Trophoblast cell (in vitro differentiated cells and primary cell): ENCODE measurements at regions not wholly inside any gene's neighbourhood (a gene's known extent, or its start where the extent isn't known, plus 50 kb on each side); places are given as distances from the start of the nearest gene placed in this dataset.

Experiments used
- DNase-seq, 2 donors: peaks; one replicate each; pipeline ENCODE4 v3.0.0-alpha.2; 2016
- H2AFZ ChIP-seq: 2 replicates; pipeline ENCODE4 v1.6.1; 2013; ENCODE audit warnings: low read length, moderate library complexity, mild to moderate bottlenecking; ENCODE audit not compliant: insufficient read depth, poor library complexity
- H2AK5ac ChIP-seq: 2 replicates; pipeline ENCODE4 v1.6.1; 2013; ENCODE audit warnings: mild to moderate bottlenecking, low read length
- H2BK120ac ChIP-seq: 2 replicates; pipeline ENCODE4 v1.6.1; 2013; ENCODE audit warnings: low read length, mild to moderate bottlenecking, moderate library complexity; ENCODE audit not compliant: insufficient read depth, poor library complexity
- H2BK12ac ChIP-seq: 2 replicates; pipeline ENCODE4 v1.6.1; 2013; ENCODE audit warnings: mild to moderate bottlenecking, low read length, moderate library complexity
- H2BK5ac ChIP-seq: 2 replicates; pipeline ENCODE4 v1.6.1; 2013; ENCODE audit warnings: low read length, low read depth, moderate library complexity, mild to moderate bottlenecking; ENCODE audit not compliant: poor library complexity
- H3K14ac ChIP-seq: 2 replicates; pipeline ENCODE4 v1.6.1; 2013; ENCODE audit warnings: mild to moderate bottlenecking, low read length
- H3K18ac ChIP-seq: 2 replicates; pipeline ENCODE4 v1.6.1; 2013; ENCODE audit warnings: mild to moderate bottlenecking, low read length
- H3K23ac ChIP-seq: 2 replicates; pipeline ENCODE4 v1.6.1; 2013; ENCODE audit warnings: low read length
- H3K27ac ChIP-seq: 2 replicates; pipeline ENCODE4 v1.5.1; 2013; ENCODE audit warnings: low read depth, mild to moderate bottlenecking, inconsistent platforms, low read length, moderate library complexity
- H3K27me3 ChIP-seq: 2 replicates; pipeline ENCODE4 v1.6.1; 2013; ENCODE audit warnings: inconsistent platforms, mild to moderate bottlenecking, low read length, moderate library complexity; ENCODE audit not compliant: insufficient read depth
- H3K36me3 ChIP-seq, 2 experiments: 1 replicate in 1 of 2; 2 replicates in 1 of 2; pipeline ENCODE4 v1.6.1; 2013; ENCODE audit warnings: low read length in 2 of 2, mild to moderate bottlenecking in 2 of 2, moderate library complexity in 1 of 2; ENCODE audit not compliant: insufficient read depth in 2 of 2, control insufficient read depth in 1 of 2
- H3K4ac ChIP-seq: 2 replicates; pipeline ENCODE4 v1.6.1; 2013; ENCODE audit warnings: low read depth, mild to moderate bottlenecking, low read length, moderate library complexity
- H3K4me1 ChIP-seq, 2 experiments: 1 replicate in 1 of 2; 2 replicates in 1 of 2; pipeline ENCODE4 v1.6.1; 2013; ENCODE audit warnings: low read length in 2 of 2, mild to moderate bottlenecking in 2 of 2, moderate library complexity in 1 of 2; ENCODE audit not compliant: insufficient read depth in 2 of 2, control insufficient read depth in 1 of 2
- H3K4me2 ChIP-seq: 2 replicates; pipeline ENCODE4 v1.6.1; 2013; ENCODE audit warnings: inconsistent platforms, mild to moderate bottlenecking, low read length, moderate library complexity
- H3K4me3 ChIP-seq: 2 replicates; pipeline ENCODE4 v1.5.1; 2013; ENCODE audit warnings: mild to moderate bottlenecking, low read depth, low read length, inconsistent platforms
- H3K79me1 ChIP-seq: one replicate; pipeline ENCODE4 v1.6.1; 2013; ENCODE audit warnings: low read length
- H3K79me2 ChIP-seq: 2 replicates; pipeline ENCODE4 v1.6.1; 2013; ENCODE audit warnings: low read length, mild to moderate bottlenecking; ENCODE audit not compliant: control insufficient read depth, insufficient read depth, poor library complexity
- H3K9ac ChIP-seq: 2 replicates; pipeline ENCODE4 v1.6.1; 2013; ENCODE audit warnings: mild to moderate bottlenecking, low read length
- H3K9me3 ChIP-seq: 2 replicates; pipeline ENCODE4 v1.6.1; 2013; ENCODE audit warnings: low read depth, mild to moderate bottlenecking, control low read depth, inconsistent platforms, low read length; ENCODE audit not compliant: insufficient read depth
- H4K12ac ChIP-seq: 2 replicates; pipeline ENCODE4 v1.6.1; 2013; ENCODE audit warnings: low read depth, mild to moderate bottlenecking, low read length, moderate library complexity
- H4K8ac ChIP-seq: 2 replicates; pipeline ENCODE4 v1.6.1; 2013; ENCODE audit warnings: low read depth, mild to moderate bottlenecking, low read length, moderate library complexity
- H4K91ac ChIP-seq: one replicate; pipeline ENCODE4 v1.6.1; 2013; ENCODE audit warnings: low read depth, mild to moderate bottlenecking, low read length, moderate library complexity
- WGBS: extraction: QIAGEN DNeasy Blood & Tissue Kit; methylation state at CpG from one replicate; pipeline ENCODE4 v1.1.7; 2013; ENCODE audit warnings: missing lambda C conversion rate; ENCODE audit not compliant: insufficient read length, insufficient coverage; ENCODE audit errors: extremely low coverage; 5-methylcytosine and 5-hydroxymethylcytosine counted together

- no peak for DNase-seq
- Histone ChIP-seq H3K79me2 (no peaks in the 10 kb centered on the region), H3K23ac (no peak overlapping the region), H4K12ac (no peak overlapping the region), H3K4me1 (no peaks in the 10 kb centered on the region), H3K4me2 (no peak overlapping the region), H3K9ac (no peak overlapping the region), H2BK12ac (no peak overlapping the region), H3K9me3 (peaks cover 17% of the 10 kb centered on the region), H3K36me3 (no peaks in the 10 kb centered on the region), H2AK5ac (no peak overlapping the region), H4K8ac (no peak overlapping the region), H3K4me3 (no peak overlapping the region), H3K14ac (no peak overlapping the region), H3K27me3 (no peaks in the 10 kb centered on the region), H2BK5ac (no peak overlapping the region), H3K4ac (no peak overlapping the region), H2BK120ac (no peak overlapping the region), H2AFZ (no peak overlapping the region), H3K79me1 (no peaks in the 10 kb centered on the region), H3K18ac (no peak overlapping the region), H4K91ac (no peak overlapping the region), H3K27ac (no peak overlapping the region)
- no CpG with 5 or more reads among the region's 22 CpGs for WGBS
These were observed 125.2 kb upstream of the THBS2 start for GRCh38 chr6:169378620-169379381.

- no peak overlapping the region for H3K4me3 ChIP-seq
- H3K79me1 ChIP-seq, result no peaks in the 10 kb centered on the region
- H2BK5ac ChIP-seq, result no peak overlapping the region
- H2BK120ac ChIP-seq, result no peak overlapping the region
- H3K4me2 ChIP-seq, result no peak overlapping the region
- no CpG with 5 or more reads among the region's 10 CpGs for WGBS
- no peaks in the 10 kb centered on the region for H3K27me3 ChIP-seq
- H2BK12ac ChIP-seq, result no peak overlapping the region
- H3K79me2 ChIP-seq, result no peaks in the 10 kb centered on the region
- H3K4ac ChIP-seq, result no peak overlapping the region
- no peak overlapping the region for H3K18ac ChIP-seq
- no peak overlapping the region for H2AFZ ChIP-seq
- no peak overlapping the region for H2AK5ac ChIP-seq
- no peak overlapping the region for H4K12ac ChIP-seq
- no peak overlapping the region for H3K23ac ChIP-seq
- H4K8ac ChIP-seq, result no peak overlapping the region
- H3K27ac ChIP-seq, result no peak overlapping the region
- H3K36me3 ChIP-seq, result no peaks in the 10 kb centered on the region
- peaks cover 0 to 2% of the 10 kb centered on the region in 2 experiments for H3K4me1 ChIP-seq
- no peak for DNase-seq
- no peak overlapping the region for H3K14ac ChIP-seq
- H3K9me3 ChIP-seq, result peaks cover 30% of the 10 kb centered on the region
- no peak overlapping the region for H4K91ac ChIP-seq
- peak overlapping the region; percentile 38 for H3K9ac ChIP-seq
These were observed 122.8 kb upstream of the THBS2 start for GRCh38 chr6:169376458-169376857.

- Histone ChIP-seq H2AFZ (no peak overlapping the region), H2BK12ac (no peak overlapping the region), H3K18ac (no peak overlapping the region), H4K8ac (no peak overlapping the region), H3K36me3 (no peaks in the 10 kb centered on the region), H3K4ac (no peak overlapping the region), H3K4me1 (peaks cover 0 to 2% of the 10 kb centered on the region in 2 experiments), H2BK5ac (no peak overlapping the region), H3K27ac (no peak overlapping the region), H3K4me3 (peak overlapping the region; percentile 56), H2BK120ac (no peak overlapping the region), H4K91ac (no peak overlapping the region), H4K12ac (no peak overlapping the region), H3K4me2 (no peak overlapping the region), H3K27me3 (no peaks in the 10 kb centered on the region), H3K14ac (no peak overlapping the region), H3K9ac (no peak overlapping the region), H3K79me2 (no peaks in the 10 kb centered on the region), H3K23ac (peak overlapping the region; percentile 91), H3K79me1 (no peaks in the 10 kb centered on the region), H2AK5ac (no peak overlapping the region), H3K9me3 (peaks cover 22% of the 10 kb centered on the region)
- WGBS, result 100% methylated on average over 2 of the region's 5 CpGs
- no peak for DNase-seq
These were observed 118.9 kb upstream of the THBS2 start for GRCh38 chr6:169372589-169372988.

GRCh38 chr6:169371344-169372127 is 117.9 kb upstream of the THBS2 start:
- no peak overlapping the region for H3K14ac ChIP-seq
- no peak overlapping the region for H2BK120ac ChIP-seq
- no peak overlapping the region for H3K23ac ChIP-seq
- H3K79me2 ChIP-seq, result no peaks in the 10 kb centered on the region
- H2AFZ ChIP-seq, result no peak overlapping the region
- H3K79me1 ChIP-seq, result no peaks in the 10 kb centered on the region
- no peak overlapping the region for H3K4ac ChIP-seq
- peak; percentile 32 to 51 for DNase-seq
- peak overlapping the region; percentile 29 for H3K4me3 ChIP-seq
- H3K18ac ChIP-seq, result no peak overlapping the region
- peaks cover 18% of the 10 kb centered on the region for H3K9me3 ChIP-seq
- H3K9ac ChIP-seq, result no peak overlapping the region
- 100% methylated on average over 3 of the region's 12 CpGs for WGBS
- no peaks in the 10 kb centered on the region for H3K27me3 ChIP-seq
- no peak overlapping the region for H4K12ac ChIP-seq
- H4K91ac ChIP-seq, result no peak overlapping the region
- H4K8ac ChIP-seq, result no peak overlapping the region
- no peak overlapping the region for H2AK5ac ChIP-seq
- H2BK12ac ChIP-seq, result no peak overlapping the region
- no peaks in the 10 kb centered on the region for H3K36me3 ChIP-seq
- H2BK5ac ChIP-seq, result no peak overlapping the region
- no peak overlapping the region for H3K27ac ChIP-seq
- no peak overlapping the region for H3K4me2 ChIP-seq
- H3K4me1 ChIP-seq, result peaks cover 0 to 2% of the 10 kb centered on the region in 2 experiments
